ENCODE measurements at regions not wholly inside any gene's neighbourhood (a gene's known extent, or its start where the extent isn't known, plus 50 kb on each side); places are given as distances from the start of the nearest gene placed in this dataset.

DNA sequence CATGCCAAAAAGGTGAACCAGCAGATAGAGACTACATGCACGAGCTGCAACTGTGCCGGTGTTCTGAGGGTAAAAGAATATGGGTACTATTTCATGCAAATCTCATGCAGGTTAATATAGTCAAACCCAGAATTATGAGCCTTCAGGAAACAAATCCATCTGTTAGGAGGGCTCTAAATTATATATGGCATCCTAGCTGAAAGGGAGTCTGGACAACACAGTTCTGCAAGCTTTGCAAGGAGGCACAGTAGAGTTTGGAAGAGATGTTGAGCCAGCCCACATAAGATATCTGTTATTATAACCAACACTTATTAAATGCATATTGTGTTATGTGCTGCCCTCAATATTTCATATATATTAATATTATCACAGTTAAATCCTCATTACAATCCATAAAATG lies 50.5 kb upstream of the PALMD start:
- intact Hi-C loops (cut with DNase I), result no loop called here
- Histone ChIP-seq H3K4me3 (ENCODE audit: low read length in 3 of 3) (no peak overlapping the region), H3K36me3 (ENCODE audit: control insufficient read depth in 2 of 3, insufficient read depth in 3 of 3, low read length in 3 of 3) (no peaks in the 10 kb centered on the region), H3K27ac (ENCODE audit: low read depth in 2 of 2, low read length in 2 of 2) (no peak overlapping the region), H3K9ac (ENCODE audit: low read length in 3 of 3) (no peak overlapping the region), H3K9me3 (ENCODE audit: control insufficient read depth in 2 of 3, insufficient read depth in 1 of 3, low read length in 3 of 3) (no peaks in the 10 kb centered on the region), H3K4me1 (ENCODE audit: control insufficient read depth in 2 of 3, insufficient read depth in 2 of 3, low read depth in 1 of 3, low read length in 3 of 3) (no peaks in the 10 kb centered on the region), H3K27me3 (ENCODE audit: control insufficient read depth, insufficient read depth, low read length) (no peaks in the 10 kb centered on the region)
- TF ChIP-seq, protein P1, sequence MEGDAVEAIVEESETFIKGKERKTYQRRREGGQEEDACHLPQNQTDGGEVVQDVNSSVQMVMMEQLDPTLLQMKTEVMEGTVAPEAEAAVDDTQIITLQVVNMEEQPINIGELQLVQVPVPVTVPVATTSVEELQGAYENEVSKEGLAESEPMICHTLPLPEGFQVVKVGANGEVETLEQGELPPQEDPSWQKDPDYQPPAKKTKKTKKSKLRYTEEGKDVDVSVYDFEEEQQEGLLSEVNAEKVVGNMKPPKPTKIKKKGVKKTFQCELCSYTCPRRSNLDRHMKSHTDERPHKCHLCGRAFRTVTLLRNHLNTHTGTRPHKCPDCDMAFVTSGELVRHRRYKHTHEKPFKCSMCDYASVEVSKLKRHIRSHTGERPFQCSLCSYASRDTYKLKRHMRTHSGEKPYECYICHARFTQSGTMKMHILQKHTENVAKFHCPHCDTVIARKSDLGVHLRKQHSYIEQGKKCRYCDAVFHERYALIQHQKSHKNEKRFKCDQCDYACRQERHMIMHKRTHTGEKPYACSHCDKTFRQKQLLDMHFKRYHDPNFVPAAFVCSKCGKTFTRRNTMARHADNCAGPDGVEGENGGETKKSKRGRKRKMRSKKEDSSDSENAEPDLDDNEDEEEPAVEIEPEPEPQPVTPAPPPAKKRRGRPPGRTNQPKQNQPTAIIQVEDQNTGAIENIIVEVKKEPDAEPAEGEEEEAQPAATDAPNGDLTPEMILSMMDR (IDR thresholded peaks at IDR 0.05; ENCODE audit: borderline replicate concordance, extremely low read depth, insufficient read depth), result no peak
- DNase-seq, result no peak
- FAIRE-seq, result no peak

Measured in kidney (tissue), 13 donors.